Transverse colon (tissue), 4 donors: ENCODE measurements at regions not wholly inside any gene's neighbourhood (a gene's known extent, or its start where the extent isn't known, plus 50 kb on each side); places are given as distances from the start of the nearest gene placed in this dataset.

Experiments used
- CTCF ChIP-seq, 5 experiments: fragments of 200-600 bp in 3 of 5; fragments of 450-650 bp in 2 of 5; sonication (generic) in 3 of 5; IDR thresholded peaks; 1 replicate in 2 of 5; 2 replicates in 3 of 5; pipeline ENCODE4 v1.5.1; 2016 to 2017; ENCODE audit warnings: antibody characterized with exemption in 5 of 5, inconsistent platforms in 3 of 5, mild to moderate bottlenecking in 2 of 5, moderate library complexity in 1 of 5
- EP300 ChIP-seq: sonication (generic); formaldehyde crosslinking; IDR thresholded peaks from one replicate; pipeline ENCODE4 v1.6.1; 2017; ENCODE audit warnings: antibody characterized with exemption, low read depth
- POLR2A ChIP-seq: fragments of 450-650 bp; IDR thresholded peaks from one replicate; pipeline ENCODE4 v1.6.1; 2016; ENCODE audit warnings: antibody characterized with exemption, mild to moderate bottlenecking, moderate library complexity
- POLR2AphosphoS5 ChIP-seq, 3 donors: sonication (generic); formaldehyde crosslinking; IDR thresholded peaks; one replicate each; pipeline ENCODE4 v1.6.1; 2016; ENCODE audit warnings: antibody characterized with exemption in 3 of 3

- TF ChIP-seq POLR2AphosphoS5 (IDR thresholded peaks at IDR 0.05) (no peak), CTCF (IDR thresholded peaks at IDR 0.05) (no peak), POLR2A (no peak), EP300 (no peak)
Measured at GRCh38 chr2:44826601-44827000, 114.9 kb upstream of the SIX3 start.
